Trophoblast cell (in vitro differentiated cells and primary cell): ENCODE measurements at regions not wholly inside any gene's neighbourhood (a gene's known extent, or its start where the extent isn't known, plus 50 kb on each side); places are given as distances from the start of the nearest gene placed in this dataset.

Source experiments
- DNase-seq, 2 donors: peaks; one replicate each; pipeline ENCODE4 v3.0.0-alpha.2; 2016
- H2AFZ ChIP-seq: 2 replicates; pipeline ENCODE4 v1.6.1; 2013; ENCODE audit warnings: low read length, moderate library complexity, mild to moderate bottlenecking; ENCODE audit not compliant: insufficient read depth, poor library complexity
- H2AK5ac ChIP-seq: 2 replicates; pipeline ENCODE4 v1.6.1; 2013; ENCODE audit warnings: mild to moderate bottlenecking, low read length
- H2BK120ac ChIP-seq: 2 replicates; pipeline ENCODE4 v1.6.1; 2013; ENCODE audit warnings: low read length, mild to moderate bottlenecking, moderate library complexity; ENCODE audit not compliant: insufficient read depth, poor library complexity
- H2BK12ac ChIP-seq: 2 replicates; pipeline ENCODE4 v1.6.1; 2013; ENCODE audit warnings: mild to moderate bottlenecking, low read length, moderate library complexity
- H2BK5ac ChIP-seq: 2 replicates; pipeline ENCODE4 v1.6.1; 2013; ENCODE audit warnings: low read length, low read depth, moderate library complexity, mild to moderate bottlenecking; ENCODE audit not compliant: poor library complexity
- H3K14ac ChIP-seq: 2 replicates; pipeline ENCODE4 v1.6.1; 2013; ENCODE audit warnings: mild to moderate bottlenecking, low read length
- H3K18ac ChIP-seq: 2 replicates; pipeline ENCODE4 v1.6.1; 2013; ENCODE audit warnings: mild to moderate bottlenecking, low read length
- H3K23ac ChIP-seq: 2 replicates; pipeline ENCODE4 v1.6.1; 2013; ENCODE audit warnings: low read length
- H3K27ac ChIP-seq: 2 replicates; pipeline ENCODE4 v1.5.1; 2013; ENCODE audit warnings: low read depth, mild to moderate bottlenecking, inconsistent platforms, low read length, moderate library complexity
- H3K27me3 ChIP-seq: 2 replicates; pipeline ENCODE4 v1.6.1; 2013; ENCODE audit warnings: inconsistent platforms, mild to moderate bottlenecking, low read length, moderate library complexity; ENCODE audit not compliant: insufficient read depth
- H3K36me3 ChIP-seq, 2 experiments: 1 replicate in 1 of 2; 2 replicates in 1 of 2; pipeline ENCODE4 v1.6.1; 2013; ENCODE audit warnings: low read length in 2 of 2, mild to moderate bottlenecking in 2 of 2, moderate library complexity in 1 of 2; ENCODE audit not compliant: insufficient read depth in 2 of 2, control insufficient read depth in 1 of 2
- H3K4ac ChIP-seq: 2 replicates; pipeline ENCODE4 v1.6.1; 2013; ENCODE audit warnings: low read depth, mild to moderate bottlenecking, low read length, moderate library complexity
- H3K4me1 ChIP-seq, 2 experiments: 1 replicate in 1 of 2; 2 replicates in 1 of 2; pipeline ENCODE4 v1.6.1; 2013; ENCODE audit warnings: low read length in 2 of 2, mild to moderate bottlenecking in 2 of 2, moderate library complexity in 1 of 2; ENCODE audit not compliant: insufficient read depth in 2 of 2, control insufficient read depth in 1 of 2
- H3K4me2 ChIP-seq: 2 replicates; pipeline ENCODE4 v1.6.1; 2013; ENCODE audit warnings: inconsistent platforms, mild to moderate bottlenecking, low read length, moderate library complexity
- H3K4me3 ChIP-seq: 2 replicates; pipeline ENCODE4 v1.5.1; 2013; ENCODE audit warnings: mild to moderate bottlenecking, low read depth, low read length, inconsistent platforms
- H3K79me1 ChIP-seq: one replicate; pipeline ENCODE4 v1.6.1; 2013; ENCODE audit warnings: low read length
- H3K79me2 ChIP-seq: 2 replicates; pipeline ENCODE4 v1.6.1; 2013; ENCODE audit warnings: low read length, mild to moderate bottlenecking; ENCODE audit not compliant: control insufficient read depth, insufficient read depth, poor library complexity
- H3K9ac ChIP-seq: 2 replicates; pipeline ENCODE4 v1.6.1; 2013; ENCODE audit warnings: mild to moderate bottlenecking, low read length
- H3K9me3 ChIP-seq: 2 replicates; pipeline ENCODE4 v1.6.1; 2013; ENCODE audit warnings: low read depth, mild to moderate bottlenecking, control low read depth, inconsistent platforms, low read length; ENCODE audit not compliant: insufficient read depth
- H4K12ac ChIP-seq: 2 replicates; pipeline ENCODE4 v1.6.1; 2013; ENCODE audit warnings: low read depth, mild to moderate bottlenecking, low read length, moderate library complexity
- H4K8ac ChIP-seq: 2 replicates; pipeline ENCODE4 v1.6.1; 2013; ENCODE audit warnings: low read depth, mild to moderate bottlenecking, low read length, moderate library complexity
- H4K91ac ChIP-seq: one replicate; pipeline ENCODE4 v1.6.1; 2013; ENCODE audit warnings: low read depth, mild to moderate bottlenecking, low read length, moderate library complexity
- WGBS: extraction: QIAGEN DNeasy Blood & Tissue Kit; methylation state at CpG from one replicate; pipeline ENCODE4 v1.1.7; 2013; ENCODE audit warnings: missing lambda C conversion rate; ENCODE audit not compliant: insufficient read length, insufficient coverage; ENCODE audit errors: extremely low coverage; 5-methylcytosine and 5-hydroxymethylcytosine counted together

DNA sequence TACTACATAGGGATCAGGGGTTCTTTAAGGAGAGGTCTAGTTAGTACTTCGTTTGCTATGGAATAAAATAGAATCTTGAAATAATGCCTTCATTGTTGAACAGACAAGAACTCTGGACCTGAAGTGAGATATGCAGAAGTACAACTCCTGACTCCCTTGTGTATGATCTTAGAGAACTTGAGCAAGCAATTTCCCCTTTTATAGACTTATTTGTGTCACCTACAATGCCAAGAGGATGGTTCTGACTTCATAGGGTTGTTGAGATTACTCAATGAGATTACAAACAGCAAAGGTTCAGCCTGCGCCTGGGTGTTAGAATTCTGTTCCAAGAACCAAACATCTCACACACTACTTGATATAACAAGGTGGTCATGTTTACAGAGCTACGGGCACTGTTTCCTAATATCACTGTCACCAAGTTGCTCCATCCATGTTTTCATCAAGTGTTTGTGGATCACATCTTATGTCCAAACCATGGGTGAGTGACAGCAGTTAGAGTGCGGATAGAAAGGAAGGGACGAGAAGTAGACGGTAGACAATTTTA lies 76.7 kb upstream of the ADAMTS9 start:
- Histone ChIP-seq H2AK5ac (no peak overlapping the region), H2AFZ (no peak overlapping the region), H4K8ac (no peak overlapping the region), H3K27ac (no peak overlapping the region), H3K4ac (no peak overlapping the region), H4K91ac (no peak overlapping the region), H3K27me3 (no peaks in the 10 kb centered on the region), H3K18ac (no peak overlapping the region), H2BK12ac (no peak overlapping the region), H3K23ac (no peak overlapping the region), H3K79me2 (no peaks in the 10 kb centered on the region), H3K36me3 (no peaks in the 10 kb centered on the region), H4K12ac (no peak overlapping the region), H3K9me3 (no peaks in the 10 kb centered on the region), H2BK5ac (no peak overlapping the region), H2BK120ac (no peak overlapping the region), H3K4me3 (no peak overlapping the region), H3K14ac (no peak overlapping the region), H3K79me1 (no peaks in the 10 kb centered on the region), H3K9ac (no peak overlapping the region), H3K4me1 (peaks cover 0 to 4% of the 10 kb centered on the region in 2 experiments), H3K4me2 (no peak overlapping the region)
- WGBS = no CpG with 5 or more reads among the region's 6 CpGs
- DNase-seq = no peak

DNA sequence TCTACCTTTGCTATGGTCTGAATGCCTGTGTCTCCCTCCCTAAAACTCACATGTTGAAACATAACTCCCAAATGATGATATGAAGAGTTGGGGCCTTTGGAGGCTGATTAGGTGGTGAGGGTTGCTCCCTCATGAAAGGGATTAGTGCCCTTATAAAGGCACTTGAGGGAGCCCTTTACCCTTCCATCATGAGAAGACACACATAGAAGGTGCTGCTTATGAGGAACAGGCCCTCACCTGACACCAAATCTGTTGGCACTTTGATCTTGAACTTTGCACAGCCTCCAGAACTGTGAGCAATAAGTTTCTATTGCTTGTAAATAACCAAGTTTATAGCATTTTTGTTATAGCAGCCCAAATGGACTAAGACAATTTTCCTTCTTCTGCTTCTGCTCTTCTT lies 76.2 kb upstream of the ADAMTS9 start:
- H3K79me1 ChIP-seq = no peaks in the 10 kb centered on the region
- H3K4ac ChIP-seq = no peak overlapping the region
- no peaks in the 10 kb centered on the region for H3K36me3 ChIP-seq
- no peak overlapping the region for H3K27ac ChIP-seq
- peaks cover 0 to 4% of the 10 kb centered on the region in 2 experiments for H3K4me1 ChIP-seq
- no peak overlapping the region for H4K12ac ChIP-seq
- H2AK5ac ChIP-seq = no peak overlapping the region
- no peak overlapping the region for H4K91ac ChIP-seq
- no peaks in the 10 kb centered on the region for H3K79me2 ChIP-seq
- H3K27me3 ChIP-seq = no peaks in the 10 kb centered on the region
- no peak overlapping the region for H4K8ac ChIP-seq
- H2BK120ac ChIP-seq = no peak overlapping the region
- H3K9me3 ChIP-seq = no peaks in the 10 kb centered on the region
- no peak overlapping the region for H3K4me3 ChIP-seq
- no peak overlapping the region for H3K18ac ChIP-seq
- no peak overlapping the region for H3K23ac ChIP-seq
- no peak overlapping the region for H3K4me2 ChIP-seq
- no peak overlapping the region for H3K9ac ChIP-seq
- no peak overlapping the region for H3K14ac ChIP-seq
- no peak overlapping the region for H2BK5ac ChIP-seq
- H2AFZ ChIP-seq = no peak overlapping the region
- H2BK12ac ChIP-seq = no peak overlapping the region
- DNase-seq = no peak

DNA sequence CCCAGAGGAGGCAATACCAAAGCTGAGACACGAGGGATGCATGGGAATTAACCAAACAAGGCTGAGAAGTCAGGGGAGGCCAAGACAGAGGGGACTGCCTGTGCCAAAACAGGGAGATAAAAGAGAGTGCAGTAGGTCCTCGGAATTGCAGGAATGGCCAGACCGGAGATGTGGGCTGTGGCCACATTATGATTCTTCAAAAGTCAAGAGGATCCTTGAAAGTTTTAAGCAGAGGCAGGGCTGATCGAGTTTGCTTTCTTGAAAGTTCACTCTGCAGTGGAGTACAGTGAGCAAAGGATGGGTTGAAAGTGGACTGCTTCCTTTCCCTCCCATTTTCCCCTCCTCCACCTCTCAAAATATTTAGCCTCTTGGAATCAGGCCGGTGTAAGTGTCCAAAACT lies 73.9 kb upstream of the ADAMTS9 start:
- Histone ChIP-seq H2BK120ac (no peak overlapping the region), H4K91ac (no peak overlapping the region), H3K9ac (no peak overlapping the region), H3K79me2 (no peaks in the 10 kb centered on the region), H3K4ac (no peak overlapping the region), H3K9me3 (no peaks in the 10 kb centered on the region), H2AK5ac (no peak overlapping the region), H2BK5ac (no peak overlapping the region), H3K23ac (no peak overlapping the region), H4K8ac (no peak overlapping the region), H3K79me1 (no peaks in the 10 kb centered on the region), H2BK12ac (no peak overlapping the region), H4K12ac (no peak overlapping the region), H3K14ac (no peak overlapping the region), H3K4me3 (no peak overlapping the region), H2AFZ (no peak overlapping the region), H3K36me3 (no peaks in the 10 kb centered on the region), H3K18ac (no peak overlapping the region), H3K4me2 (no peak overlapping the region), H3K27ac (no peak overlapping the region), H3K4me1 (peaks cover 0 to 4% of the 10 kb centered on the region in 2 experiments), H3K27me3 (no peaks in the 10 kb centered on the region)
- no peak for DNase-seq
- WGBS = no CpG with 5 or more reads among the region's 5 CpGs

DNA sequence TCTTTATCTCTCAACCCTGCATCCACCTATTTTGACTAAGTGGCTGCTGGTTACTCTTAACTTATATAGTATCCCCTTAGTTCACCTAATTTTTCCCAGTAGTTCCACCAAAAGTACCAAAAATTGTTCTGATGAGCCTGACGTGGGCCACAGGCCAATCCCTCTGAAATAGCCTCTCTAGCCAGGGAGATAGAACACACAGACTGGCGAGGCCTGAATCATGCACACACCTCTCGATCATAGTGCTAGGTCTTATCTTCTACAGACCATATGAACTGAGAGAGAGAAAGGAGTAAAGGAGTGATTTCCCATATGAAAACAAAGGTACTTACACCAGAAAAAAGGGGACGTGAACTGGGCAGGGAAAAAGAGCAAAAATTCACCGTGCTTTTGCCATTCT lies 72.5 kb upstream of the ADAMTS9 start:
- Histone ChIP-seq H3K27me3 (no peaks in the 10 kb centered on the region), H3K79me2 (no peaks in the 10 kb centered on the region), H3K4me3 (no peak overlapping the region), H3K79me1 (no peaks in the 10 kb centered on the region), H2BK120ac (no peak overlapping the region), H2AFZ (no peak overlapping the region), H4K8ac (no peak overlapping the region), H3K18ac (no peak overlapping the region), H3K9me3 (no peaks in the 10 kb centered on the region), H3K36me3 (no peaks in the 10 kb centered on the region), H3K4ac (no peak overlapping the region), H3K27ac (no peak overlapping the region), H2BK5ac (no peak overlapping the region), H3K4me1 (peaks cover 0 to 4% of the 10 kb centered on the region in 2 experiments), H2BK12ac (no peak overlapping the region), H3K4me2 (no peak overlapping the region), H3K9ac (no peak overlapping the region), H4K91ac (no peak overlapping the region), H3K14ac (no peak overlapping the region), H2AK5ac (no peak overlapping the region), H4K12ac (no peak overlapping the region), H3K23ac (no peak overlapping the region)
- no CpG with 5 or more reads among the region's 5 CpGs for WGBS
- no peak for DNase-seq
